HG03139 (cell line): ENCODE measurements at regions not wholly inside any gene's neighbourhood (a gene's known extent, or its start where the extent isn't known, plus 50 kb on each side); places are given as distances from the start of the nearest gene placed in this dataset.
"Not testable (repeated sequence)": the region's sequence is repeated elsewhere in the genome, so short reads cannot be mapped to it uniquely, and the experiment has no call there.

ENCODE experiments used
- ATAC-seq: cut with Tn5 transposase; IDR thresholded peaks from one replicate; pipeline ENCODE4 v1.9.1; 2021; ENCODE audit not compliant: unreplicated experiment

DNA sequence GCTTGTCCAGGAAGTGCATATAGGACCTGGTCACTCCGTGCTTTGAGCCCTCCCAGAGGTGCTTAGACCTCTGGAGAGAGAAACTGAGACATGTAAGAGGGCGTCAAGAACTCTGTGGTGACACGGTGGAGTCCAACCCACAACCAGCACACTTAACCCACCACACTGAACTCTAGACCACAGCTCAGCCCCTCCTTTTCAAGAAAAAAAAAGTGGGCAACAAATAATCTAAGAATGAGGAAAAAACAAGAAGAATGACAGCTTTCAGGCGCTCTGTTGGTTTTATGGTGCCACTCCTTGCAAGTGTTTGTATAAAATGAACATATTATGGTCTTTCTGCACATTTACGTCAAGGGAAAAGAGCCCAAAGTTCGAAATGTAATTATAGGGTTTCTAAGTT lies 50.2 kb upstream of the SNAPC3 start:
- ATAC-seq = no peak

DNA sequence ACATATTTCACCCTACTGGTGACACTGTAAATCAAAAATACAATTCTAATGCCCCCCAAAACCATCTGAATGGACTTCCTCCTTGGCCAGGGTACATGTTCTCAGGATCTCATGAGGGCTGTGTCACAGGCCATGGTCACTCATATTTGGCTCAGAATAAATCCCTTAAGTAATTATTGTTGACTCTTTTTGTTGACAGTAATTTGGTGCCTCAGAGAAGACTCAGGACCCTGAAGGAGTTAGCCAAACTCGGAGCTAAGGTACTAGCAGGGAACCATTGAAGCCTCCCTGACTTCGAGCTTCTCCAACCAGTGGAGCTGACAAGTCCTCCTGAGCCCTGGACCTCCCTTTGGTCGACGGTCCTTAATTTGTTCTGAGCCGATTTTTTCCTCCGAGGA lies 51.2 kb upstream of the SNAPC3 start:
- ATAC-seq = no peak

GRCh38 chr9:15370466-15371447 lies 51.9 kb upstream of the SNAPC3 start:
- no peak for ATAC-seq

GRCh38 chr9:15369871-15370270 lies 52.8 kb upstream of the SNAPC3 start:
- no peak for ATAC-seq

DNA sequence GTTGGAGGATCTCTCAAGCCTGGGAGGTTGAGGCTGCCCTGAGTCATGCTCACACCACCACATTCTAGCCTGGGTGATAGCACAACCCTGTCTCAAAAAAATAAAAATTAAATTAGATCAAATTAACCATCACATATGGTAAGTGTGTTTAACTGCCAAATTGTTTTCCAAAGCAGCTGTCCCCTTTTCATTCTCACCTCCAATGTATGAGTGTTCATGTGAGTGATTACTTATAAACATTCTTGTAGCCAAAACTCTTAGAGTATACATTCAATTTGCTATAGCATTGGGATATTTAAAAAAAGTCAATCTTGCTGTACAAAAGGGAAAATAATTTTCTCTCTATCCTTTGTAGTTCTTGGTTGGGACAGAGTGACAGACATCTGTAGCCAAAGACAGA lies 53.4 kb upstream of the SNAPC3 start:
- no peak for ATAC-seq

DNA sequence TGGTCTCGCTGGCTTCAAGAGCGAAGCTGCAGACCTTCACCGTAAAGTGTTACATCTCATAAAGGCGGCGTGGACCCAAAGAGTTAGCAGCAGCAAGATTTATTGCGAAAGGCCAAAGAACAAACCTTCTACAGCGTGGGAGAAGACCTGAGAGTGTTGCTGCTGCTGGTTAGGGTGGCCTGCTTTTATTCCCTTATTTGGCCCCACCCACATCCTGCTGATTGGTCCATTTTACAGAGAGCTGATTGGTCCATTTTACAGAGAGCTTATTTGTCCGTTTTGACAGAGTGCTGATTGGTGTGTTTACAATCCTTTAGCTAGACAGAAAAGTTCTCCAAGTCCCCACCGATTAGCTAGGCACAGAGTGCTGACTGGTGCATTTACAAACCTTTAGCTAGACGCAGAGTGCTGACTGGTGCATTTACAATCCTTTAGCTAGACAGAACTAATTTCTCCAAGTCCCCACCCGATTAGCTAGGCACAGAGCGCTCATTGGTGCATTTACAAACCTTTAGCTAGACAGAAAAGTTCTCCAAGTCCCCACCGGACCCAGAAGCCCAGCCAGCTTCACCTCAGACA lies 57.6 kb upstream of the SNAPC3 start:
- ATAC-seq = not testable (repeated sequence)

GRCh38 chr9:15361737-15362136 lies 54.7 kb upstream of the TTC39B start:
- no peak for ATAC-seq

GRCh38 chr9:15357050-15357653 lies 50.1 kb upstream of the TTC39B start:
- peak; percentile 97 for ATAC-seq
